T-helper 2 cell treated with Interferon-gamma antibody and Interleukin-4, amounts not matched to agents 100 ng/mL and 5 ng/mL, for 36 hours (primary cell): ENCODE measurements at regions not wholly inside any gene's neighbourhood (a gene's known extent, or its start where the extent isn't known, plus 50 kb on each side); places are given as distances from the start of the nearest gene placed in this dataset.
"Not testable (repeated sequence)": the region's sequence is repeated elsewhere in the genome, so short reads cannot be mapped to it uniquely, and the experiment has no call there.

Source experiments
- intact Hi-C: fragments of 100-400 bp; cut with micrococcal nuclease; formaldehyde crosslinking; loops from one replicate; pipeline ENCODE4 v1.15.1; 2023

DNA sequence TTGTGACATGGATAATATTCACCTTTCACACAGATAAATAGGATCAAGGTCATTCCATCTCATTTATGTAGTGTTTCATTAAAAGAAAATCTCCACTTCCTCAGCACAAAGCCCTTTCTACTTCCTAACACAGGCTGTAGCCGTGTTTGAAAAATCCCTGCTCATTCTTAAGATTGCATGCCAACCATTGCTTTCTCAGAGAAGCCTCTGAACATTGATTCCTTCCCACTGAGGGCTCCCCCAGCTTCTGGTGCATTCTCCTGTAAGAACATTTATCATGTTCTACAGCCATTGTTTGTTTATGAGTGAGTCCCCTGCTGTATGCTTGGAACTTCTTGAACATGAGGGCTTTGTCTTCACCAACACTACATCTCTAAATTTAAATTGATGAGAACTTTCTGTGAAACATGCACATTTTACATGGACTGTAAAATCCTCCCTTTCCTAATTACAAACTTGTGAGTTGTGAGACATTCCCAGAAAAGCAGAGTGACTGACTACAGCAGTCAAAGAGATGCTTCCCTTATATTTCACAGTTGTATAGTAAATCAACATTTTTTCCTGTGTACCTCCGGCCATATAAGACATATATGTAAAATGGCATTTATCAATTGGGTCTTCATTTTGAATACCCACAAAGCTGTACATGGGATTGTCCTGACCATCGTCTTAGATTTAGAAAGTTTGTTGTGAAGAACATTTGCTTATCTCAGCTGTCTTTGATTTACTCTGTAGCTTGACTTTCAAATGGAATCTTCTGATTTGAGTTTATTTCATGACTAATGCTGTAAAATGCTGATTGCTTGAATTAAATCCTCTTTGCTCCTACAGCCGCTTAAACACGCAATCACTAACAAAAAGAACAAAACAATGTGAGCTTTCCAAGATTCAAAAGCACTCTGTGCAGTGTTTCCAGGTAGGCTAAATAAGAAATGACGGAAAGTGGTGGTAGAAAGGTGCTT lies 600.5 kb upstream of the SLIT2 start:
- intact Hi-C loops, result no loop called here

GRCh38 chr4:19645589-19645988 lies 606.1 kb upstream of the SLIT2 start:
- intact Hi-C loops, result no loop called here

- intact Hi-C loops, result no loop called here
Measured at GRCh38 chr4:19636451-19636850, 615.3 kb upstream of the SLIT2 start.

- intact Hi-C loops, result no loop called here
Measured at GRCh38 chr4:19631814-19632213, 619.9 kb upstream of the SLIT2 start.

- intact Hi-C loops, result no loop called here
Measured at GRCh38 chr4:19623866-19624265, 627.8 kb upstream of the SLIT2 start.

GRCh38 chr4:19615086-19615689 lies 636.5 kb upstream of the SLIT2 start:
- intact Hi-C loops, result no loop called here

GRCh38 chr4:19614171-19614570 lies 637.5 kb upstream of the SLIT2 start:
- intact Hi-C loops, result no loop called here

DNA sequence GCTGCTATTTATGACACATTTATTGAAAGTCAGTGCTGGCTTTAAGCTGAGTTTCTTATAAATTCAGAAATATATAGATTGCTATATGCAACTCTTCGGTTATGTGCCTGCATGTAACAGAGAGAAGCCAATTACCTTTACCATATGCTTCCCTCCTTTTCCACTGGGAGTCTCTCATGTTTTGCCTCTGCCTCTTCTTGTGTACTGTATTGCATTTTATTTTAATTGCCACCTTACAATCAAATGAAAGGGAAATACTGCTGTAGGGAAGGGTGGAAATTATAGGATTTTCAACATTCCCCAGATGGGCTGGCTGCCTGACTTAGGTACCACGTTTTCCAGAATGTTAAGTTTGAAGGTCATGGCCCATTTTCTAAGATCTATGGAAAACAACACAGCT lies 655.4 kb upstream of the SLIT2 start:
- intact Hi-C loops, result no loop called here

GRCh38 chr4:19592391-19592790 lies 659.3 kb upstream of the SLIT2 start:
- intact Hi-C loops, result no loop called here

- intact Hi-C loops, result no loop called here
Measured at GRCh38 chr4:19583827-19584569, 667.7 kb upstream of the SLIT2 start.

DNA sequence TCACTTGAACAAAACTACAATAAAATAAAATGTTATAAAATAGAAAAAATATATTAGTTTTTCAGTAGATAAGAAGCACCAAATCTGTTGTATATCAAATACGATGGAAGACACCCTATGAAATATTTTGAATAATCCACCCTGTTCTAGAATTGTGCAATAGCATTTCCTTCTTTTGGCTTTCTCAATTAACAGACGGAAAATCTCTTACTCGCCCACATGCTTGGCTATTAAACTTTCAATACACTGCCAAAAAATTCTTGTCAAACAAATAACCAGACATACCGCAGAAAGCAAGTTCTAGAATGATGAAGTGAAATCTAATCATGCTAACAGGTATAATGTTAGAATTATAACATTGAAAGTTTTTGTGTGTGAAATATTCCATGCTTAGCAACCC lies 671.6 kb upstream of the SLIT2 start:
- intact Hi-C loops, result no loop called here

GRCh38 chr4:19579608-19580007 lies 672.1 kb upstream of the SLIT2 start:
- intact Hi-C loops, result no loop called here

DNA sequence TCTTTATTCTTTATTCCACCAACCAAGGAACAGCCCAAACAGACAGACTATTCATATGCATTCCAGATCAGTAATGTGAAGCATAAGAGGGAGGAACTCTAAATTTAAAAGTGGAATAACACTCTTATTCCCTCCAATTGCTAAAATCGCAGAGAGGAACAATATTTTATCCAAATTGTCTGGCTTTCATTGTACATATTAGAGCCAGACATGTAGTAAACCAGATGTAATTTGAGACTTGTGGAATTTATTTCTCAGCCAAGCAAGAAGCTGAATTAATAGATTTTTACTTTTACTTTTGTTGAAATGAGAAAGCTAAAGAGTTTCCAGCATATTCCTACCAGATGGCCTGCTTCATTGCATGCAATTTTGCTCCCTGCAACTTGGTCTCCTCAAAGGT lies 674.6 kb upstream of the SLIT2 start:
- intact Hi-C loops, result no loop called here

DNA sequence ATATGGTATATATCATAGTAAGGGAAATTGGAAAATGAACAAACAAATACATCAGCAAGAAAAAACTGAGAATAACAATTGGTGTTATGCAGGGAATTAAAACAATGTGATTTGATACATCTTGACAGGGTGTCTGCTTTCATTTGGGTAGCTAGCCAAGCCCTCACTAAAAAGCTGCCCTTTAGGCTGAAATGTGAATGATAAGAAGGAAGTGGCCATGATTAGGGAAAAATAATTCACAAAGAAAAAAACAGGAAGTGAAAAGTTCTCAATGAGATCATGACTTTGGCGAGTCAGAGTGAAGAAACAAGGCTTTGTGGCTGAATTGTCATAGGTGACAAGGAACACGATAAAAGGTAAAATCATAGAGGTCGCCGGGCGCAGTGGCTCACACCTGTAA lies 675.8 kb upstream of the SLIT2 start:
- intact Hi-C loops, result no loop called here

DNA sequence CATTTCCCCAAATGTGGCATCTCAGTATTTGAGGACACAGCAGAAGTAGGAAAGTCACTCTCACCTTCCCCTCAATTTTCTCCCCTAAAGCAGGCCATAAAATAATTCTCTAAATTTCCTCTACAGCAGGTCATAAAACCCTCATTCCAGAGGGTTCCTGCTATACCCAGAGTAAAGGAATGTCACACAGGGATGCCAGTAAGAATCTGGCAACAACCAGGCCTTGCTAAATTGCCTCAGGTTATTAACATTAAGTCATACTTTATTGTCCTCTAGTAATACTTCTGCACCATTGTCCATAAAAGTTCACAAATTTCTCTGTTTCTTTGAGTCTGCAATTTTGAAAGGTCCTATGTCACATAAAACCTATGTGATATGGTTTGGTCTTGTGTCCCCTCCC lies 685.7 kb upstream of the SLIT2 start:
- intact Hi-C loops, result no loop called here

DNA sequence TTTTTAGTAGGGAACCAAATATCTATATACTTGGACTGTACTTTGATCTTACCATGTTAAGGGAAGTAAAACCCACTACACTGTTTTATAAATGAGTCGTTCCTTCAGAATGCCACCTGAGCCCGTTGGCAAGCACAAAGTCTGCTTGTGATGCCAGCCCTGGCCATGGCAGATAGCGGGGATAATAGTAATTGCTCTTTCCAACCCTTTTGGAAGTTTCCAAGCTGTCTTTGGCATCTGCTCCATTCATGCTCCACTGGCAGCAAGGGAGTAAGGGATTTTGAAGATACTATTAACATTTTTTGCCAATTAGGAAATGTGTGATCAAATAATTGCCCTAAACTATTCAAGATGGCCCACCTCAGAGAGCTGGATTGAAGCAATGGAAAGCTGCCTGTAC lies 689.2 kb upstream of the SLIT2 start:
- intact Hi-C loops, result no loop called here

GRCh38 chr4:19557161-19557560 lies 694.5 kb upstream of the SLIT2 start:
- intact Hi-C loops, result no loop called here

- intact Hi-C loops, result not testable (repeated sequence)
Measured at GRCh38 chr4:19556276-19556675, 695.4 kb upstream of the SLIT2 start.

GRCh38 chr4:19547463-19547862 lies 704.2 kb upstream of the SLIT2 start:
- intact Hi-C loops, result no loop called here

DNA sequence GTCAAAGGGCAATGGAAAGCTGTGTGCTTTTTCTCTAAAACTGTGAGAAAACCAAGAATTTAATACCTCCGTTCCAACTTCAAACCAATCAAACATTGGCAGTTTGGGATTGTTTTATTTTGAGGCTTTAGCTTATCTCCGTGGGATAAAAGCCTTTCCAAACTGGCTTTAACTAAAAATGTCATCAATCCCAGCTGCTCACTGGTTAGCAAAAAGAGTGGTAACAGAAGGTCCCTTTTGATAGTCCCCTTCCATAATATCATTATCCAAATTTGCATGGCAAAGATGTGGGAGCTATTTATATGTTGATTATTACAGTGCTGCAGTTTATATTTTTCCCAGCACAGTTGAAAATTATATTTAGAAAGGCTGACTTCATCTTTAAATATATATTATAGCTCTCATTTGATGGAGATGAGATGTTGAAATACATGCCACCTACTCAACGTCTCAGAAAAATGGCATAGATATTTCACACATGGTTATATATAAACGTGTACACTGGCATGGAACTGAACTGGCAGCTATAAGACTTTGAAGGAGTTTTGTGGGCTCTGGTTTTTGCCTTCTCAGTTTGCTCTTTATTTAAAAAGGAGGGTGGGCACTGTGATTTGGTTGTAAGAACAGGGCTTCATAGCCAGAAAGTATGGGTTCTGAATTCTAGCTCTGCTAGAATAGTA lies 707.1 kb upstream of the SLIT2 start:
- intact Hi-C loops, result no loop called here

DNA sequence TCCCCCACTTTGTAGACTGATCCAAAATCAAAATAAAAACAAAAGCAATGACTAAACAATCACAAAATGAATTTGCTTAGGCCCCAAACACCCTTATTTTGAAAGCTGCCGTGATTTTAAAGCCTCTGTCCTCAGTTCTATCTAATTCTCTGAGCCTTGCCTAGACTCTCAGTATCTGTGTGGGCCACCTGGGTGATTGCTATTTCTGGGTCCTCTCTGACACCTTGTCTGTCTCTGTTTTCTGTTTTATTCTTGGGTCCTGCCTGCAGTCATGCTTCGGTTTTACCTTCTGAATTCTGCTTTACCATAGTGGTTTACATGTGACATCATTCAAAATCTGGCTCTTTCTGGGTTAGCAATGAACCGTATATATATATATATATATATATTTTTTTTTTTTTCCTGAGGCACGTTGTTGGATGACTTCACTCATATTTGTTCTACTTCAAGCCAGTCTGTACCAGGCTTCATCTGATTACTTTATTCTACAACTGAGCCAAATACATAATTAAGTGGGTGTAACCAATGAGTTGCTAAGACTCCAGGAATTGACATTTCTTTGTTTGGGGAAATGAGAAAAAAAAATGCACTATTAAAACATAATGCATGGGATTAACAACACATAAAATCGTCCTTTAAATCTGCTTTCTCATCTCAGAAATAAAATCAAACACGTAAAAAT lies 710.7 kb upstream of the SLIT2 start:
- intact Hi-C loops, result no loop called here
